ENCODE measurements at regions not wholly inside any gene's neighbourhood (a gene's known extent, or its start where the extent isn't known, plus 50 kb on each side); places are given as distances from the start of the nearest gene placed in this dataset.

GRCh38 chr11:95659088-95659487 lies 130.5 kb downstream of the FAM76B start:
- TF ChIP-seq REST (IDR thresholded peaks at IDR 0.05; ENCODE audit: insufficient read depth in 1 of 2, low read depth in 2 of 2, low read length in 1 of 2) (no peak), CTCF (IDR thresholded peaks at IDR 0.05) (no peak), POLR2AphosphoS5 (IDR thresholded peaks at IDR 0.05; ENCODE audit: low read depth, low read length) (no peak), SIN3A (IDR thresholded peaks at IDR 0.05; ENCODE audit: borderline replicate concordance, insufficient read depth, low read depth, low read length) (no peak)

Data from Panc1 (cell line).